GM19035 (cell line): ENCODE measurements at regions not wholly inside any gene's neighbourhood (a gene's known extent, or its start where the extent isn't known, plus 50 kb on each side); places are given as distances from the start of the nearest gene placed in this dataset.
"Not testable (repeated sequence)": the region's sequence is repeated elsewhere in the genome, so short reads cannot be mapped to it uniquely, and the experiment has no call there.

Experiments used
- ATAC-seq: cut with Tn5 transposase; IDR thresholded peaks from one replicate; pipeline ENCODE4 v1.9.1; 2021; ENCODE audit not compliant: unreplicated experiment

- no peak for ATAC-seq
Observed at GRCh38 chr4:29113960-29114359, 1606.2 kb upstream of the PCDH7 start.

- not testable (repeated sequence) for ATAC-seq
Observed at GRCh38 chr4:29117231-29117722, 1602.9 kb upstream of the PCDH7 start.

DNA sequence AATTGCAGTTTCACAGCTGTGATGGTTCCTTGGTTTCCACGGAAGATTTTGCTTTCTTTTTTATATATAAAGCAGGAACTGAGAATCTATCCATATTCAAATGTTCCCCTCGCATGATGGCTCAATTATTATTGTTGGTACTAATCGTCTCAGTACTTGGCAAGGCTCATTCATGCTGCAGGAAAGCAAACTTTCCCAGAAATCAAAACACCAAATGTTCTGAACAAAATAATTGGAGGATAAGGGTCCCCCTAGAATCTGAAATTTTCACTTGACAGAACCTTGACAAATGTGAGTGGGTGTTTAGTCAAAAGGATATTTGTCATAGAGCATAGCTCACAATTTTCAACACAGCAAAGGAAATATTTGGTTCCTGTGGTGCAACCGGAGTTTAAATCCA lies 1598.6 kb upstream of the PCDH7 start:
- ATAC-seq, result no peak

DNA sequence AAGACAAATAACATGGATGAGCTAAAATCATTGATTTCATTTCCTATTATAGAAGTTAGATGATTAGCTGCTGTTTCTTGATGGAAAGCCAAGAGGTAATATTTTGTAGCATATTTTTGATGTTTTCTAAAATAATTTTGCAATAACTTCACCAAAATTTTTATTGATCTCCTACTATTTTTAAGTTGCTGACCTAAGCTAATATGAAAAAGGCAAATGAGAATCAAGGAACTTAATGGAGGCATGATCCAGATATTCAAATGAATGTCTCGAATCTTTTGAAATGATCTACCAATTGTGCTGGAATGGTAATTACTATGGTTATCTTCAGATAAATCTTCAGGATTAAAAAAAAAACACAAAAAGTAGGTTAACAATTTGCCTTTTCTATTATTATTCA lies 1591.4 kb upstream of the PCDH7 start:
- no peak for ATAC-seq

DNA sequence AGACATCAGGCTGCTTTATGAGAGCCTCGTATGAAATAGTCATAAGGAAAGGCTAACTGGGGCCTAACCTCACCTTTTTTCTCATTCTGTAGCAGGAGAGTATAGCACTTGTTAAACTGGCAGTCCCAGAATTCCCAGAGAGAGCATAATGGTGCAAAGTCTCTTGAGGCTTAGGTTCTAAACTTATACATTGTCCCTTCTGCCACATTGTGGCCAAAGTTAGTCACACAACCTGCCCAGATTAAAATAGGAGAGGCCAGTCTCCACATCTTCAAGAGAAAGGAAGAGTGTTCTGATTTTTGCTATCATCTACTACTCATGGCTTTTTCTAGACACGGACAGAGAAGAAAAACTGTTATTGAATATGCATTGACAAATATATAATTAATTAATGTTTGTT lies 1588.9 kb upstream of the PCDH7 start:
- ATAC-seq, result no peak

DNA sequence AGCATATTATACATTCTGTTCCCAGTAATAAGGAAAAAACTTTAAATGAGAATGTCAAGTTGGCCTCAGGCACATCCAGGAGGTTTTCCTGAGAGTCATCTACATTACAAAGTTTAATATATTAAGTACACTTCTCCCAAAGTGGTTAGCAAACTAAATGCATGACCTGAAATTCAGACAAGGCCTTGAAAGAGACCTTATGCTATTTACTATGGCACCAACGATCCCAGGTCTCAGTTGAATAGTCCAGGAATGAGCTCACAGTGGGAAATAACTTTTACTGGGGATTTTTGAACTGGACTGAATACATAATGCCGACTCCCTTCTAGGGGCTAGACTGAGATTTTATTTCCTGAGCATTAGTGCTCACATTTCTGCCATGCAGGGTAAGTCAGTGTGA lies 1577.5 kb upstream of the PCDH7 start:
- no peak for ATAC-seq

DNA sequence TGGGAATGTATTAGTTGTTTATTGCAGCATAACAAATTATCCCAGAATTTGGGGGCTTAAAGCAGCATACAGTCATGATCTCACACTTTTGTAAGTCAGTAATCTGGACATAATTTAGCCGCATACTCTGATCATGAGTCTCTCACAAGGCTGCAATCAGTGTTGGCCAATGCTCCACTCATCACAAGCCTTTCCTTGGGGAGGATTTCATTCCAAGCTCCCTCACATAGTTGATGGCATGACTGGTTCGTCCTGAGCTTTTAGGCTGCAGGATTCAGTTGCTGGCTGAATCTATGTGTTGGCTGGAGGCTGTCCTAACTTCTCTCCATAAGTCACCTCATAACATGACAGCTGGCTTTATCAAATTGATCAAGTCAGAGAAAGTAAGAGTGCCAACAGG lies 1568.6 kb upstream of the PCDH7 start:
- ATAC-seq, result no peak

- ATAC-seq, result no peak
Observed at GRCh38 chr4:29153642-29154041, 1566.5 kb upstream of the PCDH7 start.

- ATAC-seq, result no peak
Observed at GRCh38 chr4:29175291-29175690, 1544.9 kb upstream of the PCDH7 start.

- ATAC-seq, result no peak
Observed at GRCh38 chr4:29199025-29199424, 1521.1 kb upstream of the PCDH7 start.

DNA sequence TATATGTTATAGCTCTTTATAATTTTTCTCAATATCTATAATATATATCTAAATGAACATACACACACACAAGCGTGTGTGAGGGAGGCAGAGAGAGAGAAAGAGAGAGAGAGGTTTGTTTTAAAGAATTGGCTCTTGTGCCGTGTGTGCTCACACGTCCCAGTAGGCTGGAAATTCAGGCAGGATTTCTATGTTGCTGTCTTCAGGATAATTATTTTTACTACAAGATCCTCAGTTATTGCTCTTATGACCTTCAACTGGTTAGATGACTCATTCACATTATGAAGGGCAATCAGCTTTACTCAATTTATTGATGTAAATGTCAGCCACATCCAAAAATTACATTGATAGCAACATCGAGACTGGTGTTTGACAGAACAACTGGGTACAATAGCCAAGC lies 1520.7 kb upstream of the PCDH7 start:
- ATAC-seq, result no peak

DNA sequence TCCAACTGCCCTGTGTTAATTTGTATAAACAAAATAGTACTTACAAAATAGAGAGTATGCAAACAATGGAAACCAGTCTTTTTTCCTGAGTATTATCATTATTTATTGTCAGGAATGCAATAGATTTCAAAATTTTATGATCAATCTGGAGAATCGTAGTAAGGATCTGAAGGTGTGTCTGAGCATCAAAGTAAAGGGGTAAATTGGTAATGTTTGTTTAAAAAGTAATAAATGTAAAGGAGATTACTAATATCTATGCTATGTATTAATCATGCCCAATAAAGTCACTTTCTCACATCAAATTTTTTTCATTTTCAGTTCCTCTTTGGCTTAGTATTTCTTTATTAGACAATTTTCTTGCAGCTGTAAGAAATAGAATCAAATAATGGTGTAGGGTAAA lies 1507.1 kb upstream of the PCDH7 start:
- ATAC-seq, result no peak

DNA sequence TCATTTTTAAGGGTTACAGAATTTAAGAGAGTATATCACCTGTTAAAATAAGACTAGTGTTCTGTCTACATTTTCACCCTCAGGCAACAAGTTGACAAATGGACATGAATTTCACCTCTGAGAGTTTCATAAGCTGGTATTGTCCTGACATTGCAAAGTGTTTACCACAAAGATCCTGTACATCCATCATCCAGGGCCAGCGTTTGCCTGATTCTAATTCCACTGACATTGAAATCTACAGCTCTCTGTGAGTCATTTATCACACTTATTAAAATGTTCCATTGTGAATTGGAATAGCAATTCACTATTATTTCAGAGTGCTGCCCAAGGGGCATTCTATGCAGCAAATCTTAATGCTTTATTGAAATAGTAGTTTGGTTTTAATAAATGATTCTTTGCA lies 1499.4 kb upstream of the PCDH7 start:
- ATAC-seq, result no peak

DNA sequence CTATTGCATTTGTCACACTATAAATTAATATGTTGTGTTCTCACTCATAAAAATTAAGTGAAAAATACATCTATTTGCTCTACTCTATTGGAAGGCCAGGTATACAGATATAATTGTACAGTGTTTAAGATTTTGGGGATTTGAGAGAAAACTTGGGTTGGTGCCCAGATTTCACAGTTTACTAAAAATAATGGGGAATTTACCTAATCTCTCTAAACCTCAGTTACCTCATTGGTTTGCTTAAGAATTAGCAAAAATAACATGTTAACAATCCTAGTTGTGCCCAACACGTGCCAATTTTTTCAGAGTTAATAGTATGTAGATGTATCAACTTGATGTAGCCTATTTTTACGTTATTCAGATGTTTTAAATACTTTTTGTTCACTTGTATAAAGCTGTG lies 1495.3 kb upstream of the PCDH7 start:
- ATAC-seq, result no peak

DNA sequence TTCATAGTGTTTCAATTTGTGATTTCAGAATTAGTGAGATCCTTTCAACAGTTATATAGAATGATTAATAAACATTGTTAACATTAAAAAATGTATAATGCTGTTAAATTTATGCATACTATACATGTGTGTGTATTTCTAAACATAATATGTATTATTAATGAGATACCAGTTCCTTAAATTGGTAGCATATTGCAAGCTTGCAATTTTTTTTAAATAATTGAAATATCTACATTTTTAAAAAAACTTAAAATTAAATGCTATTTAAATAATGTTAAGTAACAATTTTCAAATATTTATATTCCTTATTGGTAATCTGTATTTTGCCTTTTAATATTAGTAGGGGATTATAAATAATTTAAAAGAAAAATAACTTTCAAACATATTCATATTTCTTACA lies 1479.5 kb upstream of the PCDH7 start:
- ATAC-seq, result no peak

DNA sequence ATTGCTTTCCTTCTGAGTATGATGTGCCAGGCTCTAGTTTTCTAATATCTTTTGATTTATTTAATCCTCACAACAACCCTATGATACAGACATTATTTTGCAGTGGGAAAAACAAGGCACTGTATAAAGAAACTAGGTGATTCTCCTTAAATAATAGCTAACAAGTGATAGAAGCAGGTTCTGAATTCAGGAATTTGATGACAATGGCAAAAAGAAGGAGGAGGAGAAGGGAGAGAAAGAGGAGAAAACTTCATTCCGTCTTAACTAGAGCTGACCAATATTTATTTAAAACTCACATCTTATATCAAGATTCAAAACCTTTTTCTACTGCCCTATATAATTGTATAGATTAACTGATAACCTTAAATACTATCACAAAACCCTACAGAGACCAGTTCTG lies 1477.1 kb upstream of the PCDH7 start:
- ATAC-seq, result no peak

- ATAC-seq, result no peak
Observed at GRCh38 chr4:29243851-29244250, 1476.3 kb upstream of the PCDH7 start.

DNA sequence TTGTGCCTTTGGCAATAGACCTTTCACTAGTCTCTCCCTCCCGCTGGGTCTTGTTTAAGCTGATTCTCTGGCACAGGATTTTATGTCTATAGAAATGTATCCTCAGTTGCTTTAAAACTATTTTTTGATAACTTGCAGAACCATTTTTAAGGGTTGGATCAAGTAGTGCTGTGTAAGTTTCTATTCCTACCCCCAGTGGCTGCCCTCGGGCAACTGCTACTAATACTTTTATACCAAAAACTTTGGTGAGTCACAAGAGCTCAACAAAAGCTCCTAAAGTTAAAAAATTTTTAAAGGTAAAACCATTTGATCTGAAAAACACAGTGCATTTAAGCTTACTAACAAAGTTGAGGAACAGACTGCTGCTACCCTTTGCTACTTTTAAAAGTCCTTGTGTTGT lies 1460.6 kb upstream of the PCDH7 start:
- ATAC-seq, result no peak

DNA sequence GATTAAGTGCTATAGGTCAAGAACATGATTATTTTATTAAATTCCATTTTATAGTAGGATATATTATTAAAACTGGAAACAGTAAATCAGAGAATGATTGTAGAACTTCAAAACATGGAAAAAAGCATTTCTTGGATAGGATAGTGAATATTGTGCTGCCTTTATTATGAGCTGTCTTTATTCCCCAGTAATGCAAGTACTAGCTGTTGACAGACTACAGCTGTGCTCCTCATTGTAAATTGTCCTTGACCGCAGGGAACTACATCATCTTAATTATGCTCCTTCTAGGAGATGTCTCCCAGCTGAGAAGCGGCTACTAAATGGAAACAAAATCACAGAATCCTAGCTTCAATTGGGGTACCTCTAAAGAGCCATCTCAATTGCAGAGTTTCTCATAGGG lies 1457.2 kb upstream of the PCDH7 start:
- ATAC-seq, result no peak

GRCh38 chr4:29276150-29276549 lies 1444.0 kb upstream of the PCDH7 start:
- no peak for ATAC-seq

- ATAC-seq, result no peak
Observed at GRCh38 chr4:29277381-29277780, 1442.8 kb upstream of the PCDH7 start.

- no peak for ATAC-seq
Observed at GRCh38 chr4:29278585-29278984, 1441.6 kb upstream of the PCDH7 start.

DNA sequence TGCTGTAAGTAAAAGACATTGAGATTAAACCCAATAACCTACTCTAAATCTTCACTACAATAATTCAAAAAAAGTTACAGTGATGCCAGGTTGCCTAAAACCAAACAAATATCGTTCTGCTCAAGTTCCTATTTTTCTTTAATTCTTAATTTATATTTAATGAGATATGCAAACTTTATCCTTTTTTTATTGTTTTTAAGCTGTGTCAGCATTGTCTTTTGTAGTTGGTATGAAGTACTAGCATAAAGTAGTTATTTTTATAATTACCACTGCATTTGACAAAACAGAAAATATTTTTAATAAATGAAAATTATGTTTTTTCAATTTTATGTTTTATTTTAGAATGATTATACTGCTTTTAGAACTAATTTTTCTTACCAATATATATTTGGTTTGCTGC lies 1431.1 kb upstream of the PCDH7 start:
- ATAC-seq, result no peak

- no peak for ATAC-seq
Observed at GRCh38 chr4:29295280-29295679, 1424.9 kb upstream of the PCDH7 start.
